KMS-11 (cell line): ENCODE measurements at regions not wholly inside any gene's neighbourhood (a gene's known extent, or its start where the extent isn't known, plus 50 kb on each side); places are given as distances from the start of the nearest gene placed in this dataset.

Experiments used
- H2AFZ ChIP-seq: fragments of 200-600 bp; sonication (generic); 2 replicates; pipeline ENCODE4 v1.6.1; 2016; ENCODE audit warnings: antibody characterized with exemption, mixed run types, low read depth
- H3K27ac ChIP-seq: fragments of 200-600 bp; sonication (generic); 2 replicates; pipeline ENCODE4 v1.6.1; 2016; ENCODE audit warnings: mild to moderate bottlenecking, mixed run types
- H3K27me3 ChIP-seq: fragments of 200-600 bp; sonication (generic); 2 replicates; pipeline ENCODE4 v1.6.1; 2017; ENCODE audit warnings: mild to moderate bottlenecking, low read depth, mixed run types, moderate library complexity; ENCODE audit not compliant: insufficient read depth
- H3K36me3 ChIP-seq: fragments of 200-600 bp; sonication (generic); 2 replicates; pipeline ENCODE4 v1.6.1; 2017; ENCODE audit warnings: mild to moderate bottlenecking, mixed run types; ENCODE audit not compliant: insufficient read depth
- H3K4me1 ChIP-seq: fragments of 200-600 bp; sonication (generic); 2 replicates; pipeline ENCODE4 v1.6.1; 2016; ENCODE audit warnings: mild to moderate bottlenecking, low read depth, mixed run types; ENCODE audit not compliant: poor library complexity, severe bottlenecking
- H3K4me2 ChIP-seq: fragments of 200-600 bp; sonication (generic); 2 replicates; pipeline ENCODE4 v1.7.0; 2016; ENCODE audit warnings: mild to moderate bottlenecking, mixed run types
- H3K4me3 ChIP-seq: fragments of 200-600 bp; sonication (generic); IDR thresholded peaks from 2 replicates; pipeline ENCODE4 v1.6.1; 2017; ENCODE audit warnings: low read depth, low read length, mixed read lengths; ENCODE audit not compliant: insufficient read depth
- H3K79me2 ChIP-seq: fragments of 200-600 bp; sonication (generic); 2 replicates; pipeline ENCODE4 v1.6.1; 2016; ENCODE audit warnings: low read depth, mixed run types; ENCODE audit not compliant: insufficient read depth
- H3K9ac ChIP-seq: fragments of 200-600 bp; sonication (generic); 2 replicates; pipeline ENCODE4 v1.6.1; 2016; ENCODE audit warnings: mild to moderate bottlenecking, mixed run types
- H4K20me1 ChIP-seq: fragments of 200-600 bp; sonication (generic); 2 replicates; pipeline ENCODE4 v1.6.1; 2016; ENCODE audit warnings: mild to moderate bottlenecking, mixed run types; ENCODE audit not compliant: insufficient read depth
- TF ChIP-seq, protein P1 (sequence below): fragments of 200-600 bp; sonication (generic); conservative IDR thresholded peaks from 2 replicates; pipeline ENCODE4 v1.6.1; 2017; ENCODE audit warnings: low read depth, mild to moderate bottlenecking, antibody characterized with exemption, low read length, moderate library complexity, mixed read lengths

DNA sequence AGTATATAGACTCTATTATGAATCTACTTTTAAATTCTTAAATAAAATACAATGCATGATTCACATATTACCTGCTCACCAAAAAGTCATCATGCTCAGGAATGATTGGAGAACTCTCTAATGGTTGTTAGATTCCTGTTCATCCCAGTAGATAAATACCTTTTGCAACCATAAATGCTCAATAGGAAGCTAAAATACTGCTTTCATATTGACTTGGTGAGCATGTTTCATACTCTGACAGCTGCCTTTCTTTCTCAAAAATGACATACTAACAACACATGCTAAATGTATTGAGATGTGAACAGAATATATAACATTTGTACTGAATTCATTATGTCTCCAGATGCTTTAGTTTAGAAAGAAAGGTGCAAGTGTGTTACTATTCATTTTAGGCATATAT is 79.6 kb upstream of the SLCO6A1 start:
- TF ChIP-seq, protein P1, sequence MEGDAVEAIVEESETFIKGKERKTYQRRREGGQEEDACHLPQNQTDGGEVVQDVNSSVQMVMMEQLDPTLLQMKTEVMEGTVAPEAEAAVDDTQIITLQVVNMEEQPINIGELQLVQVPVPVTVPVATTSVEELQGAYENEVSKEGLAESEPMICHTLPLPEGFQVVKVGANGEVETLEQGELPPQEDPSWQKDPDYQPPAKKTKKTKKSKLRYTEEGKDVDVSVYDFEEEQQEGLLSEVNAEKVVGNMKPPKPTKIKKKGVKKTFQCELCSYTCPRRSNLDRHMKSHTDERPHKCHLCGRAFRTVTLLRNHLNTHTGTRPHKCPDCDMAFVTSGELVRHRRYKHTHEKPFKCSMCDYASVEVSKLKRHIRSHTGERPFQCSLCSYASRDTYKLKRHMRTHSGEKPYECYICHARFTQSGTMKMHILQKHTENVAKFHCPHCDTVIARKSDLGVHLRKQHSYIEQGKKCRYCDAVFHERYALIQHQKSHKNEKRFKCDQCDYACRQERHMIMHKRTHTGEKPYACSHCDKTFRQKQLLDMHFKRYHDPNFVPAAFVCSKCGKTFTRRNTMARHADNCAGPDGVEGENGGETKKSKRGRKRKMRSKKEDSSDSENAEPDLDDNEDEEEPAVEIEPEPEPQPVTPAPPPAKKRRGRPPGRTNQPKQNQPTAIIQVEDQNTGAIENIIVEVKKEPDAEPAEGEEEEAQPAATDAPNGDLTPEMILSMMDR: no peak
- Histone ChIP-seq H3K9ac (no peak overlapping the region), H3K27me3 (no peaks in the 10 kb centered on the region), H4K20me1 (no peaks in the 10 kb centered on the region), H3K27ac (no peak overlapping the region), H3K79me2 (no peaks in the 10 kb centered on the region), H3K36me3 (no peaks in the 10 kb centered on the region), H3K4me2 (no peak overlapping the region), H3K4me1 (peaks cover 5% of the 10 kb centered on the region), H3K4me3 (no peak overlapping the region), H2AFZ (no peak overlapping the region)

DNA sequence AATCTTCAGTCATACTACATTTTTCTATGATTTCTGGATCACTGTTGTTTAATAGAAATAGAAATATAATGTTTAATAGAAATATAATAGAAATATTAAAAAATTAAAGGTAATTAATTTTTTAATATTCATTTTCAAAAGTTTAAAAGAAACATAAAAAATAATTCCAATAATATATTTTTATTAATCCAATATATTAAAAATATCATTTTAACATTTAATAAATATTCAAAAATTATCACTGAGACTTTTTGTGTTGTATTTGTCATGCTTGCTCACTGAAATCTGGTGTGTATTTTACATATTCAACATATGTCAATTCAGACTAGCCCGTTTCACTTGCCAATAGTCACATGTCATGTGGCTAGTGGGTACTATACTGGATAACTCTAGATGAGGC is 80.6 kb upstream of the SLCO6A1 start:
- no peak overlapping the region for H3K4me2 ChIP-seq
- H3K27ac ChIP-seq: no peak overlapping the region
- H3K36me3 ChIP-seq: no peaks in the 10 kb centered on the region

DNA sequence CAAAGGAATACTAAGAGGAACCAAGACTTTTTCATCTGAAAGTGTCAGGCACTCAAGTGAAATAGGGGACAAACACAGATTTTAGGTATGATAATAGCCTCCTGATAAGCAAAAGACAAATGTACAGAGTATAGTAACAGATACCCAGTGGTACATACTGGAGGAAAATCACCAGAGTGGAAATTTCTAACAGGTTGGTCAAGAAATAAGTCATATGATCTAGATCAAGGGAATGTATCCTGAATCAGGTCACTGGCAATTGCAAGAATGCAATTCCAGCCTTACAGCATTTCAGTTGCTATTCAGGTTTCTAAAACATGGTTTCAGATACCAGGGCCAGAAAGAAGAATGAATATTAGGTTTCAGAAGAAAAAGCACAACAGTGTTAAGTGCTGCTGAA is 82.2 kb upstream of the SLCO6A1 start:
- Histone ChIP-seq H3K27ac (no peak overlapping the region), H3K36me3 (no peaks in the 10 kb centered on the region), H3K27me3 (no peaks in the 10 kb centered on the region), H3K9ac (no peak overlapping the region), H3K4me2 (no peak overlapping the region), H3K4me1 (peaks cover 5% of the 10 kb centered on the region), H2AFZ (no peak overlapping the region), H3K4me3 (no peak overlapping the region), H3K79me2 (no peaks in the 10 kb centered on the region), H4K20me1 (no peaks in the 10 kb centered on the region)
- TF ChIP-seq, protein P1: no peak

More for the DNA sequence above, 80.6 kb upstream of the SLCO6A1 start:
- Histone ChIP-seq H3K27me3 (no peaks in the 10 kb centered on the region), H4K20me1 (no peaks in the 10 kb centered on the region), H3K9ac (no peak overlapping the region), H2AFZ (no peak overlapping the region), H3K4me3 (no peak overlapping the region), H3K79me2 (no peaks in the 10 kb centered on the region), H3K4me1 (peaks cover 5% of the 10 kb centered on the region)
- TF ChIP-seq, protein P1: no peak

DNA sequence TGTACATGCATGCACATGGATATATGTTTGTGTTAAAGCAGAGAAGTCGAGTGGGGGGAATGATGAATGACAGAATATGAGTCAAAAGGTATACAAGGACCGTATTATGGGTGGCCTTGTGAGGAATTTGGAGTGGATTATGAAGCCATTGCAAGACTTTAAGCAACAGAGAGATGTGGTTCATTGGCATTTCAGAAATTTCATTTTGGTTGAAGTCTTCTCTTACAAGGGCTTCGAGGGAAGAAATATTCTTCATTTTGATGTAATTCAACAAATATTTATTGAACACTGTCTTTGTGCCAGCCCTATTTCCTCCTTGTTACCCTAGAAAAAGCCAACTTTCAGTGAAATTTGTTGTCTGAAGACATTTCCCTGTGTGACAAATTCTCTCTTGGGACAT is 83.9 kb upstream of the SLCO6A1 start:
- no peaks in the 10 kb centered on the region for H4K20me1 ChIP-seq
- no peak overlapping the region for H2AFZ ChIP-seq
- no peak overlapping the region for H3K4me2 ChIP-seq
- no peak overlapping the region for H3K9ac ChIP-seq
- H3K27ac ChIP-seq: no peak overlapping the region
- H3K36me3 ChIP-seq: no peaks in the 10 kb centered on the region
- TF ChIP-seq, protein P1: no peak
- H3K27me3 ChIP-seq: no peaks in the 10 kb centered on the region
- H3K4me1 ChIP-seq: peaks cover 5% of the 10 kb centered on the region
- H3K79me2 ChIP-seq: no peaks in the 10 kb centered on the region
- H3K4me3 ChIP-seq: no peak overlapping the region
